ENCODE measurements at regions not wholly inside any gene's neighbourhood (a gene's known extent, or its start where the extent isn't known, plus 50 kb on each side); places are given as distances from the start of the nearest gene placed in this dataset.

DNA sequence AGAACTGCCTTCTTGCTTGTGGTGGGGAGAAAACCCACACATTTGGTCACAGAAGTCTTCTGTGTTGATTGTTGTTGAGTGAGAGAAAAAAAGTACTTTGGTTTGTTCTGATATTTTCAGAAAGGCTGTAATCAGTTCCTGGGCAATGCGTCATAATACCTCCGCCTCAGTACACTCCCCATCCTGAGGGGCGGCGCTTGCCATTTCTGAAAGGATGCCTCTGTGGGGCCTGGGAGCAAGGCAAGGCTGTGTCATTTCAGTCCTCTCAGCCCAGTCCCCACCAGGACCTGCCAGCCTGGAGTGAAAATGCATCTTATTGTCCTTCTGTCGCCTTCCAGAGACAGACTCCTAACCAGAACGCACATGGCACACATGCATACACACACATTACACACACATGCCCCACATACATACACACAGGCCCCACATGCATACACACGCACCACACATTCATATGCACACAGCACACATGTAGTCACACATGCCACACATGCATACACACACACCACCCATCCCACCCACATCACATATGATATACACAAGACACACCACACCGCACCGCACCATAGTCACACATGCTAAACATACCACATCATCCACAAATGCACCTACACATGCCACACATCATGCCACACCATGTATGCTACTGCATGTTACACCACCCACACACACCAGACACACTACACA lies 90.0 kb downstream of the CXCL12 start:
- DNase-seq, result no peak
- Histone ChIP-seq H3K27ac (peak overlapping the region; percentile 83), H3K27me3 (replicated peaks) (no peaks in the 10 kb centered on the region), H3K4me3 (ENCODE audit: low read depth, low read length) (no peak overlapping the region), H3K36me3 (replicated peaks) (no peaks in the 10 kb centered on the region)
- TF ChIP-seq, protein P1, sequence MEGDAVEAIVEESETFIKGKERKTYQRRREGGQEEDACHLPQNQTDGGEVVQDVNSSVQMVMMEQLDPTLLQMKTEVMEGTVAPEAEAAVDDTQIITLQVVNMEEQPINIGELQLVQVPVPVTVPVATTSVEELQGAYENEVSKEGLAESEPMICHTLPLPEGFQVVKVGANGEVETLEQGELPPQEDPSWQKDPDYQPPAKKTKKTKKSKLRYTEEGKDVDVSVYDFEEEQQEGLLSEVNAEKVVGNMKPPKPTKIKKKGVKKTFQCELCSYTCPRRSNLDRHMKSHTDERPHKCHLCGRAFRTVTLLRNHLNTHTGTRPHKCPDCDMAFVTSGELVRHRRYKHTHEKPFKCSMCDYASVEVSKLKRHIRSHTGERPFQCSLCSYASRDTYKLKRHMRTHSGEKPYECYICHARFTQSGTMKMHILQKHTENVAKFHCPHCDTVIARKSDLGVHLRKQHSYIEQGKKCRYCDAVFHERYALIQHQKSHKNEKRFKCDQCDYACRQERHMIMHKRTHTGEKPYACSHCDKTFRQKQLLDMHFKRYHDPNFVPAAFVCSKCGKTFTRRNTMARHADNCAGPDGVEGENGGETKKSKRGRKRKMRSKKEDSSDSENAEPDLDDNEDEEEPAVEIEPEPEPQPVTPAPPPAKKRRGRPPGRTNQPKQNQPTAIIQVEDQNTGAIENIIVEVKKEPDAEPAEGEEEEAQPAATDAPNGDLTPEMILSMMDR (IDR thresholded peaks at IDR 0.05; ENCODE audit: low read depth, low read length, missing control alignments), result no peak
- in situ Hi-C loops (cut with HindIII; ENCODE audit: low pct_ligation_motif_present, low sequenced_read_pairs), result no loop called here

DNA sequence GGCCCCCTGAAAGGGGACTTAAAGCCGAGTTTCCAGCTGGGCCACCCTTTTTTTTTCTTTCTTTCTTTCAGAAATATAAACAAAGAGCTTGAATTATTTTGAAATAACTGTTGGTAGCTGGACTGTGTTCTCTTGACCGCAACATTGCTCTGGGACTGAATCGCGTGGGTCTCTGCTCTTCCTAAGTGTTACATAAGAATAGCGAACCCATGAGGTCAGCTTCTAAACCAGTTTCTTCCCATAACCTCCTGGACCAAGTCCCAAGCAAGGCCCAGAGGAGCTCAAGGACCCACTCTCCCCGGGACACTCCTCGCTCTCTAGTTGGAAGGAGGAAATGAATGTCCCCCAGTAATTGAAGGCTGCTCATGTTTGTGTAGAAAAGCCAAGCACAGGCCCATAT lies 91.1 kb downstream of the CXCL12 start:
- Histone ChIP-seq H3K27ac (peak overlapping the region; percentile 83), H3K27me3 (replicated peaks) (no peaks in the 10 kb centered on the region), H3K4me3 (ENCODE audit: low read depth, low read length) (no peak overlapping the region), H3K36me3 (replicated peaks) (no peaks in the 10 kb centered on the region)
- in situ Hi-C loops (cut with HindIII; ENCODE audit: low pct_ligation_motif_present, low sequenced_read_pairs), result no loop called here
- TF ChIP-seq, protein P1 (IDR thresholded peaks at IDR 0.05; ENCODE audit: low read depth, low read length, missing control alignments), result no peak
- peak; percentile 81 for DNase-seq

DNA sequence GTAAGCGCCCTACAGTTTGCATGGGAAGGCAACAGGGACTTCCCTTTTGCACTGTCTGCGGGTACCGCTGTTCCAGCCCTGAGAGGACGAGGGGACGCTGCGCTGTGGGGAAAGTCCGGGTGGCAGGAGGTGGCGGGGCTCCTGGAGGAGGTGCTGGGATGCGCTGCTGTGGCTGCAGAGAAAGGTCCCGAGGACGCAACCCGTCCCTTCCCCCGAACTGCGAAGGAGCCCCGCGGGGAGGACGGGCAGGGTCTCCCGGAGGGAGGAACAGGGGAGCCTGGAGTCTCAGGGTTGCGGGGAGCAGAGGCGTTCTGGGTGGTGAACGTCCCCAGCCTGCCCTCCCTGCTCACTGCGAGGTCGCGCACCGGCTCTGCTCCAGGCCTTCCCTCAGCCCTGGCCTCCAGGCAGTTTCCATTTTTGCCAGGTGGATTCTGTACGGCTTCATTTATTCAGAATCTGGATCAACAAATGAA lies 91.6 kb downstream of the CXCL12 start:
- Histone ChIP-seq H3K27ac (peak overlapping the region; percentile 83), H3K4me3 (ENCODE audit: low read depth, low read length) (peak overlapping the region; percentile 39), H3K36me3 (replicated peaks) (no peaks in the 10 kb centered on the region), H3K27me3 (replicated peaks) (no peaks in the 10 kb centered on the region)
- TF ChIP-seq, protein P1 (IDR thresholded peaks at IDR 0.05; ENCODE audit: low read depth, low read length, missing control alignments), result no peak
- DNase-seq, result no peak
- in situ Hi-C loops (cut with HindIII; ENCODE audit: low pct_ligation_motif_present, low sequenced_read_pairs), result no loop called here

DNA sequence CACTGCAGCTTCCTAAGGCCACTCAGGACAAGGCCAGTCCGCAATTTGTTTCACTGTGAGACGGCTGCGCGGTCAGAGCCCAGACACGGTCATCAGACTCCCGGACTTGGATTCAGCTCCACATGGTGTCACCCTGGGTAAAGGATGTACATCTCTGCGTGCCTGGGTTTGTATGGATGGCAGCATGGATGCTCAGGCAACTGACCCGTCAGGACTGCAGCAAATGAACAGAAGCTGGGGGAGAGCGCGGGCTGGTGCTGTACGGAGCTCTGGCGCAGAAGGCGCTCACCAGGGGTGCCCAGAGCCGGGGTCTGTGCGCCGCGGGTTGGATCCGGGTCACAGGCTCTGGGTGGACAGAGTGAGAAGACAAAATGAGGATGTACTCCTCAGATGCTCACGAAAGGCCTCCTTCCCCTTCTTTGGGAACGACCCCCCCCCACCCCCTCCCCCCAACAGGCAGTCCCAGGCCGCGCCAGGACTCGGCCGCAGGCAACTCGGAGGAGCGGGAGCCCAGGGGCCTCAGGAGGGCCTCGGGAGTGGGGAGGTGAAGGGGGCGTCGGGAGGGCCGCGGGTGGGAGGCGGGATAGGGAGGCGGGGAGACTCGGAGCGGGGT lies 92.4 kb downstream of the CXCL12 start:
- DNase-seq, result no peak
- in situ Hi-C loops (cut with HindIII; ENCODE audit: low pct_ligation_motif_present, low sequenced_read_pairs), result no loop called here
- H3K4me3 ChIP-seq (ENCODE audit: low read depth, low read length), result peak overlapping the region; percentile 12
- TF ChIP-seq, protein P1 (IDR thresholded peaks at IDR 0.05; ENCODE audit: low read depth, low read length, missing control alignments), result no peak
- H3K27me3 ChIP-seq (replicated peaks), result no peaks in the 10 kb centered on the region
- H3K36me3 ChIP-seq (replicated peaks), result no peaks in the 10 kb centered on the region
- no peak overlapping the region for H3K27ac ChIP-seq

DNA sequence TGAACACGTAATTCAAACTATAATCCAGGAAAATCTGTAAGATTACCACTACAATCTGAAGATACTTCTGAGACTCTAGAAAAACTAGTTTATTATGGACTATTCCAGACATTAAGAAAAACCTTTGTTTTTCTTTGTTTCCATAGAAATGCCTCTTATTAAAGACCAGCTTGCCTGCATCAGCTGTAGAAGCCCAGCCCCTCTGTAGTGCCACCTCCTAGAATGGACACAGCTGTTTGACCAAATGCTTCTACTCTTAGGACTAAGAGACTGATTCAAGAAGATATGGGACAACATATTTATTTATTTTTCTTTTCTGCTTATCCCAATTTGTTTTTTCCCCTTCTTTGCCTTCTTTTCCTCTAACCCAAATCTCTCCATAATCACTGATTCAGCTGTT lies 93.8 kb downstream of the CXCL12 start:
- TF ChIP-seq, protein P1 (IDR thresholded peaks at IDR 0.05; ENCODE audit: low read depth, low read length, missing control alignments), result no peak
- H3K36me3 ChIP-seq (replicated peaks), result no peaks in the 10 kb centered on the region
- no peaks in the 10 kb centered on the region for H3K27me3 ChIP-seq (replicated peaks)
- no peak for DNase-seq
- in situ Hi-C loops (cut with HindIII; ENCODE audit: low pct_ligation_motif_present, low sequenced_read_pairs), result no loop called here
- H3K27ac ChIP-seq, result no peak overlapping the region
- no peak overlapping the region for H3K4me3 ChIP-seq (ENCODE audit: low read depth, low read length)

Data from brain microvascular endothelial cell (primary cell).